ENCODE measurements at regions not wholly inside any gene's neighbourhood (a gene's known extent, or its start where the extent isn't known, plus 50 kb on each side); places are given as distances from the start of the nearest gene placed in this dataset.
"Not testable (repeated sequence)": the region's sequence is repeated elsewhere in the genome, so short reads cannot be mapped to it uniquely, and the experiment has no call there.

DNA sequence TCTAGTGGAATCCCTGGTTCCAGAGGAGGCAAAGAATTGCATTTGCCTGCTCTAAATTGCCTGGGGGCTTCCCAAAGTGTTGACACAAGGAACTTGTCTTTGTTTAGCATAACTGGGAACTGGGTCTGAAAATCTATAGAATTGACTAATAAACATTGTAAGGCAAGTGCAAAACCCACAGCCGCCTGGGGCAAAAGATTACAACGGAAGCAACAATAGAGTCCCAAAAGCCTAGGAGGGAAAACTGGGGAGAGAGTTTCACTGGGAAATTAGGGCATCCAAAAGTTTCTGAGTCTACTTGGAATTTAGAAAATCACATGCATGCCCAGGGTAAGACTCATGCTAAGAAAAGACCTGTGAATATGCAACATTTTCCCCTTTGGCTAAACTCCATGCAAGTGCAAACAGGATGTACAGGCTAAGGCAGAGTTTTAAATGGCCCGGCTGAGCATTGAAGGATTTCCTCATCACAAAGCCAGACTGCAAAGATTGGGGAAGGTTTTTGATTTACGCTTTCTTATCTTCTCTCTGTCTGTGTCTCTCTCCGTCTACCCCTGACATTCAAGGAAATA, 725.3 kb upstream of the NCAM2 start:
- DNase-seq (ENCODE audit: low spot score) = no peak
- Histone ChIP-seq H3K9me3 (no peaks in the 10 kb centered on the region), H3K36me3 (no peaks in the 10 kb centered on the region), H3K4me3 (no peak overlapping the region), H3K27me3 (no peaks in the 10 kb centered on the region), H3K4me1 (no peaks in the 10 kb centered on the region), H3K27ac (no peak overlapping the region)
- no peak for TF ChIP-seq CTCF (IDR thresholded peaks at IDR 0.05)

GRCh38 chr21:20276377-20276776, 721.8 kb upstream of the NCAM2 start:
- Histone ChIP-seq H3K27me3 (no peaks in the 10 kb centered on the region), H3K36me3 (no peaks in the 10 kb centered on the region), H3K4me1 (no peaks in the 10 kb centered on the region), H3K9me3 (no peaks in the 10 kb centered on the region), H3K4me3 (no peak overlapping the region), H3K27ac (no peak overlapping the region)
- no peak for DNase-seq (ENCODE audit: low spot score)
- no peak for TF ChIP-seq CTCF (IDR thresholded peaks at IDR 0.05)

- DNase-seq (ENCODE audit: low spot score) = no peak
Observed at GRCh38 chr21:20276954-20277353, 721.3 kb upstream of the NCAM2 start.

DNA sequence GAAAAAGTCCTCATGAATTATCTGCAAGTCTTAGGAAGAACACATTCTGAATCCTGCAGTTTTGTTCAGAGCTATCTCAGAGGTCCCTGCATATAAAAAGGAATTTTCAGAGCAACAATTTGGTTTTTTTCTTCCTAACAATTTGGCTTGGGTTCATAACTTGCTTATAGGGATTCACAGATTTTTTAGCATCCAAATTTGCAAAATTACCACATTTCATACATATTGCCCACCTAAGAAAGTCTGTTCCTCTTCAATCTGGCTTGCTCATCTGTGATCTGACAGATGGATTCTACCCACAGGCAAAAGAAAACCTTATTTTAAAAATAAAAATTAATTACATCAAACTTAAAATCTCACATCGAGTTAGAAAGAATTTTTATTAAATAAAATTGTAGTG, 714.4 kb upstream of the NCAM2 start:
- Histone ChIP-seq H3K27ac (no peak overlapping the region), H3K36me3 (no peaks in the 10 kb centered on the region), H3K4me3 (no peak overlapping the region), H3K4me1 (no peaks in the 10 kb centered on the region), H3K9me3 (no peaks in the 10 kb centered on the region), H3K27me3 (no peaks in the 10 kb centered on the region)
- DNase-seq (ENCODE audit: low spot score) = no peak
- no peak for TF ChIP-seq CTCF (IDR thresholded peaks at IDR 0.05)

More at GRCh38 chr21:20276954-20277353, 721.3 kb upstream of the NCAM2 start:
- no peak overlapping the region for H3K4me3 ChIP-seq
- H3K36me3 ChIP-seq = no peaks in the 10 kb centered on the region
- H3K4me1 ChIP-seq = no peaks in the 10 kb centered on the region
- H3K27me3 ChIP-seq = no peaks in the 10 kb centered on the region
- TF ChIP-seq CTCF (IDR thresholded peaks at IDR 0.05) = no peak
- no peak overlapping the region for H3K27ac ChIP-seq
- no peaks in the 10 kb centered on the region for H3K9me3 ChIP-seq

GRCh38 chr21:20292280-20292679, 705.9 kb upstream of the NCAM2 start:
- DNase-seq (ENCODE audit: low spot score) = no peak
- Histone ChIP-seq H3K27ac (no peak overlapping the region), H3K27me3 (no peaks in the 10 kb centered on the region), H3K9me3 (peaks cover 0 to 7% of the 10 kb centered on the region in 2 donors), H3K36me3 (no peaks in the 10 kb centered on the region), H3K4me3 (no peak overlapping the region), H3K4me1 (no peaks in the 10 kb centered on the region)
- no peak for TF ChIP-seq CTCF (IDR thresholded peaks at IDR 0.05)

DNA sequence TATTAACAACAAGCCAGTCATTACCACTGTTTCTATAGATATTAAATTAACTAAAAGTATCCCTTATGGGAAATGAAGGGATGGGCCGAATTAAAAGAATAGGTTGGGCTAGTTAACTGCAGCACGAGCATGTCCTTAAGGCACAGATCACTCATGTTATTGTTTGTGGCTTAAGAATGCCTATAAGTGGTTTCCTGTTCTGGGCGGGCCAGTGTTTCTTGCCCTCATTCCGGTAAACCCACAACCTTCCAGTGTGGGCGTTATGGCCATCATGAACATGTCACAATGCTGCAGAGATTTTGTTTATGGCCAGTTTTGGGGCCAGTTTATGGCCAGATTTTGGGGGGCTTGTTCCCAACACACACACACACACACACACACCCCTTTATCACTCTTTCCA, 705.4 kb upstream of the NCAM2 start:
- not testable (repeated sequence) for H3K4me1 ChIP-seq; H3K27ac ChIP-seq; H3K4me3 ChIP-seq; H3K27me3 ChIP-seq; DNase-seq (ENCODE audit: low spot score); H3K36me3 ChIP-seq; H3K9me3 ChIP-seq

Measured in right atrium auricular region (tissue), 2 donors.